ENCODE measurements at regions not wholly inside any gene's neighbourhood (a gene's known extent, or its start where the extent isn't known, plus 50 kb on each side); places are given as distances from the start of the nearest gene placed in this dataset.

DNA sequence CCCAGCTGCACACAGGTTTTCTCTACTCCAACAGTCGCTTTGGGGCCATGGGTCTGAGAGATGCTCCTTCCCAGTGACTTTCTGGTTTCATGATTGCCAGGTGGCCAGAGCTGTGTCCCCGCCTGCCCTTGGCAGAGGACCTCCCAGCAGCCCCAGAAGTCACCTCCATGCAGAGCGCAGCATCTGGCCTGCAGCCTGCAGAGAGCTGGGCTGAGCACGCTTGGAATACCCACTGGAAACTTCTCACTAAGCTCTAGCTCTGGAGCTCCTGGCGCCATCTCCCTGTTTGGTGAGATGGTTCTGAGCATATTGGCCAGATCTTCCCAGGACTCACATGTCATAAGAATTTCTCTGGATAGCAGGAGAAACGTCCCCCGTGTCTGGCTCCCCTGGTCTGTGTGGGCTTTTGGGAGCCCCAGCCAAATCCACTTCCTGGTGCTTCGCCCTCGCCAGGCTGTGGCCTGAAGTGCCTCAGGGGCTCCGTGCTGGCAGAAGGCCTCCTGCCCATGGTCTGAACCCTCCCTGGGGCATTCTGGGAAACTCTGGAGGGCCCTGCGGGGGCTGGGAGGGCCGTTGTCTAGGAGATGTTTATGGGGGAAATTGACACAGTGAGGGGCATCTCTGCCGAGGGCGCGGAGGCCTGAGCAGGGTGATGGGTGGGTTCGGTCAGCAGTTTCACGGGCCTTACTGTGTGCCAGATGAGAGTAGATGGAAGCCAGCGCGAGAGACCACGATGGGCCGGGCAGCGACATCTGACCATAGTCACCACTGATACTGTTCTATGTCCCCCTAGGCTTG, 73.2 kb upstream of the CIBAR2 start:
- TF ChIP-seq, protein P1, sequence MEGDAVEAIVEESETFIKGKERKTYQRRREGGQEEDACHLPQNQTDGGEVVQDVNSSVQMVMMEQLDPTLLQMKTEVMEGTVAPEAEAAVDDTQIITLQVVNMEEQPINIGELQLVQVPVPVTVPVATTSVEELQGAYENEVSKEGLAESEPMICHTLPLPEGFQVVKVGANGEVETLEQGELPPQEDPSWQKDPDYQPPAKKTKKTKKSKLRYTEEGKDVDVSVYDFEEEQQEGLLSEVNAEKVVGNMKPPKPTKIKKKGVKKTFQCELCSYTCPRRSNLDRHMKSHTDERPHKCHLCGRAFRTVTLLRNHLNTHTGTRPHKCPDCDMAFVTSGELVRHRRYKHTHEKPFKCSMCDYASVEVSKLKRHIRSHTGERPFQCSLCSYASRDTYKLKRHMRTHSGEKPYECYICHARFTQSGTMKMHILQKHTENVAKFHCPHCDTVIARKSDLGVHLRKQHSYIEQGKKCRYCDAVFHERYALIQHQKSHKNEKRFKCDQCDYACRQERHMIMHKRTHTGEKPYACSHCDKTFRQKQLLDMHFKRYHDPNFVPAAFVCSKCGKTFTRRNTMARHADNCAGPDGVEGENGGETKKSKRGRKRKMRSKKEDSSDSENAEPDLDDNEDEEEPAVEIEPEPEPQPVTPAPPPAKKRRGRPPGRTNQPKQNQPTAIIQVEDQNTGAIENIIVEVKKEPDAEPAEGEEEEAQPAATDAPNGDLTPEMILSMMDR (IDR thresholded peaks at IDR 0.05; ENCODE audit: poor library complexity): no peak
- no peak for TF ChIP-seq EZH2 (IDR thresholded peaks at IDR 0.05; ENCODE audit: borderline replicate concordance)

Data from hepatocyte (in vitro differentiated cells).